ENCODE measurements at regions not wholly inside any gene's neighbourhood (a gene's known extent, or its start where the extent isn't known, plus 50 kb on each side); places are given as distances from the start of the nearest gene placed in this dataset.

DNA sequence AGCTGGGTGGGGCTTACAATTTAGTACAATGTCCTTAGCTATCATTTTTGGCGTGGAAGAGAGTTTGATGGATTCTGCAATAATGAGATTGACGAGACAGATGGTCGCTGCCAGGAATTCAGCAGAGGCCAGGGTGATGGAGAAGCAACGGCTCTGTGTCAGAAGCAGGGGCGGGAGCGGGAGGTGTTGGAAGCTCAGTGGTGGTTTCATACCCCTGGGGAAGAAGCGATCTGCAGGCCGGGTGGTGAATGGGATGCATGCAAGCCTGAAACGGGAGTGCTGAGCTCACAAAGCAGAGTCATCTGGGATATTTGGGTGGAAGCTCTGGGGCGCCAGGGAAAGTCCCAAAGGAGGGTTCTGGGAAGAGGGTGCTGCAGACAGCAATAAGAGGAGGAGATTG, 370.8 kb downstream of the ZNF536 start:
- no peak for DNase-seq (ENCODE audit: low read depth, low spot score)
- in situ Hi-C loops (cut with HindIII; ENCODE audit: low sequenced_read_pairs) = no loop called here
- no peak for TF ChIP-seq CTCF (IDR thresholded peaks at IDR 0.05; ENCODE audit: low read depth, low read length)

DNA sequence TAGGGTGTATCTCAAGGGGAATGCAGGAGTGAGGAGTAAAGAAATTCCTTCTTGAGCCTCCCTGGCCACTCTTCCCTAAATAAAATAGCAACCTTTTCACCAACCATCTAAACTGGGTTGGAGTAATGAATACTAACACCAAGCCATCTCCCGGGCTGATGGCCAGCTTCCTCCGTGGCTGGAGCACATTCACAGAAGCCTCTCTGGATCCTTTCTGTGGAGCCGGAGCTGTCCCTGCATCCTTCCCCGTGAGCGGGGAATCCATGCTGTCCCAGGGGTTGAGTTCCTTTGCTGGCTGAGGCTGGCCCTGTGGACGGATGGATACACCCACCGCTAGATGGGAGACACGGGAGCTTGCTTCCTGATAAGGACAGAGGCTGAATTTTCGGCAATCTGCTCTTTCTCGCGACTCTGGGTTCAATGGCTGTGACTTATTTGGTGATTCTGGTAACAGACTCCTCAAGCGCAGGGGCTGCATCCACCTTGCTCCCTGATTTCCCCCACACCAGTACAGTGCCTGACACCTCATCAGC, 370.3 kb downstream of the ZNF536 start:
- DNase-seq (ENCODE audit: low read depth, low spot score) = no peak
- H3K4me3 ChIP-seq (ENCODE audit: low read depth, low read length) = no peak overlapping the region
- in situ Hi-C loops (cut with HindIII; ENCODE audit: low sequenced_read_pairs) = no loop called here
- no peak for TF ChIP-seq CTCF (IDR thresholded peaks at IDR 0.05; ENCODE audit: low read depth, low read length)

More for the DNA sequence above, 370.8 kb downstream of the ZNF536 start:
- no peak overlapping the region for H3K4me3 ChIP-seq (ENCODE audit: low read depth, low read length)

- DNase-seq (ENCODE audit: low read depth, low spot score) = no peak
- TF ChIP-seq CTCF (IDR thresholded peaks at IDR 0.05; ENCODE audit: low read depth, low read length) = no peak
- no peak overlapping the region for H3K4me3 ChIP-seq (ENCODE audit: low read depth, low read length)
- in situ Hi-C loops (cut with HindIII; ENCODE audit: low sequenced_read_pairs) = no loop called here
Observed at GRCh38 chr19:30741566-30741965, 369.4 kb downstream of the ZNF536 start.

GRCh38 chr19:30739394-30739793, 367.2 kb downstream of the ZNF536 start:
- in situ Hi-C loops (cut with HindIII; ENCODE audit: low sequenced_read_pairs) = no loop called here
- DNase-seq (ENCODE audit: low read depth, low spot score) = no peak
- H3K4me3 ChIP-seq (ENCODE audit: low read depth, low read length) = no peak overlapping the region
- TF ChIP-seq CTCF (IDR thresholded peaks at IDR 0.05; ENCODE audit: low read depth, low read length) = no peak

- TF ChIP-seq CTCF (IDR thresholded peaks at IDR 0.05; ENCODE audit: low read depth, low read length) = no peak
- in situ Hi-C loops (cut with HindIII; ENCODE audit: low sequenced_read_pairs) = no loop called here
- DNase-seq (ENCODE audit: low read depth, low spot score) = no peak
- no peak overlapping the region for H3K4me3 ChIP-seq (ENCODE audit: low read depth, low read length)
Observed at GRCh38 chr19:30738047-30738446, 365.9 kb downstream of the ZNF536 start.

GRCh38 chr19:30734669-30735068, 362.5 kb downstream of the ZNF536 start:
- TF ChIP-seq CTCF (IDR thresholded peaks at IDR 0.05; ENCODE audit: low read depth, low read length) = no peak
- H3K4me3 ChIP-seq (ENCODE audit: low read depth, low read length) = no peak overlapping the region
- no peak for DNase-seq (ENCODE audit: low read depth, low spot score)
- in situ Hi-C loops (cut with HindIII; ENCODE audit: low sequenced_read_pairs) = no loop called here

Measured in astrocyte of the spinal cord (primary cell).